Hematopoietic multipotent progenitor cell treated with erythropoietin and hydrocortisone succinate and interleukin-3 and kit ligand, for 4 days (in vitro differentiated cells): ENCODE measurements at regions not wholly inside any gene's neighbourhood (a gene's known extent, or its start where the extent isn't known, plus 50 kb on each side); places are given as distances from the start of the nearest gene placed in this dataset.
A peak's percentile ranks its signal among the peaks of the same experiment; 100 is the strongest.

Experiments
- DNase-seq: peaks from one replicate; pipeline ENCODE4 v3.0.0-alpha.2; 2015

GRCh38 chr12:56872366-56872765, 61.8 kb downstream of the SDR9C7 start:
- DNase-seq, result no peak

- no peak for DNase-seq
These were observed 67.0 kb downstream of the SDR9C7 start for GRCh38 chr12:56867216-56867615.

- DNase-seq, result no peak
These were observed 67.7 kb downstream of the SDR9C7 start for GRCh38 chr12:56866493-56866892.

- DNase-seq, result no peak
These were observed 69.9 kb downstream of the SDR9C7 start for GRCh38 chr12:56864318-56864717.

- DNase-seq, result peak; percentile 10
These were observed 70.4 kb downstream of the SDR9C7 start for GRCh38 chr12:56863789-56864188.

- DNase-seq, result no peak
These were observed 71.9 kb downstream of the SDR9C7 start for GRCh38 chr12:56862264-56862663.

- peak; percentile 69 for DNase-seq
These were observed 80.7 kb downstream of the SDR9C7 start for GRCh38 chr12:56853392-56853978.

- DNase-seq, result no peak
These were observed 82.7 kb downstream of the SDR9C7 start for GRCh38 chr12:56851462-56851861.

GRCh38 chr12:56840922-56841321, 77.8 kb downstream of the HSD17B6 start:
- no peak for DNase-seq

GRCh38 chr12:56839915-56840325, 76.8 kb downstream of the HSD17B6 start:
- peak; percentile 86 for DNase-seq

- DNase-seq, result no peak
These were observed 76.3 kb downstream of the HSD17B6 start for GRCh38 chr12:56839489-56839848.

GRCh38 chr12:56838621-56839488, 75.7 kb downstream of the HSD17B6 start:
- DNase-seq, result no peak
